IMR-90 (cell line): ENCODE measurements at regions not wholly inside any gene's neighbourhood (a gene's known extent, or its start where the extent isn't known, plus 50 kb on each side); places are given as distances from the start of the nearest gene placed in this dataset.

ENCODE experiments used
- ATAC-seq: fragments of 200-7000 bp; cut with Tn5 transposase; 2 replicates; pipeline ENCODE4 v1.9.1; 2020; ENCODE audit warnings: low read depth, mild to moderate bottlenecking, moderate library complexity
- BruUV-seq: library from RNA; stranded (reverse); fragments of 400-500 nt; replicated peaks from 2 replicates; lab custom pipeline; 2021; lab: Mats Ljungman, UMichigan
- CTCF ChIA-PET: fragments of 300-600 bp; formaldehyde crosslinking; extraction: SDS; loops from one replicate; lab custom pipeline; 2021; ENCODE audit warnings: antibody characterized with exemption; lab: Yijun Ruan, JAX
- POLR2A ChIA-PET: fragments of 300-600 bp; sonication (Branson Sonifier 250); formaldehyde crosslinking; loops from one replicate; lab custom pipeline; 2022; ENCODE audit warnings: antibody characterized with exemption; ENCODE audit not compliant: unreplicated experiment; lab: Charles Lee
- DNase-seq: peaks from one replicate; pipeline ENCODE4 v3.0.0; 2013
- H2AFZ ChIP-seq: replicated peaks from 2 replicates; pipeline ENCODE3; 2013; ENCODE audit warnings: low read length, mild to moderate bottlenecking; ENCODE audit not compliant: poor library complexity
- H2AK5ac ChIP-seq: 2 replicates; pipeline ENCODE4 v1.6.1; 2013; ENCODE audit warnings: low read depth, low read length, inconsistent platforms
- H2AK9ac ChIP-seq: replicated peaks from 2 replicates; pipeline ENCODE3; 2013; ENCODE audit warnings: mild to moderate bottlenecking, low read depth, low read length, moderate library complexity; ENCODE audit not compliant: poor library complexity
- H2BK120ac ChIP-seq: 2 replicates; pipeline ENCODE4 v1.6.1; 2013; ENCODE audit warnings: low read depth, low read length, inconsistent platforms
- H2BK15ac ChIP-seq: 3 replicates; pipeline ENCODE4 v1.6.1; 2013; ENCODE audit warnings: low read depth, low read length, inconsistent platforms
- H2BK20ac ChIP-seq: 2 replicates; pipeline ENCODE4 v1.6.1; 2013; ENCODE audit warnings: low read depth, mild to moderate bottlenecking, inconsistent platforms, low read length, moderate library complexity
- H2BK5ac ChIP-seq: 2 replicates; pipeline ENCODE4 v1.6.1; 2013; ENCODE audit warnings: mild to moderate bottlenecking, low read depth, low read length, inconsistent platforms; ENCODE audit not compliant: poor library complexity, severe bottlenecking
- H3K14ac ChIP-seq: replicated peaks from 2 replicates; pipeline ENCODE4 v1.6.1; 2013; ENCODE audit warnings: low read depth, low read length, inconsistent platforms
- H3K18ac ChIP-seq: 2 replicates; pipeline ENCODE4 v1.6.1; 2013; ENCODE audit warnings: low read depth, low read length, control low read depth
- H3K23ac ChIP-seq: 2 replicates; pipeline ENCODE4 v1.6.1; 2013; ENCODE audit warnings: low read depth, low read length, inconsistent platforms
- H3K27ac ChIP-seq: 2 replicates; pipeline ENCODE4 v1.5.1; 2013; ENCODE audit warnings: mild to moderate bottlenecking, control low read depth, low read length; ENCODE audit not compliant: insufficient read depth
- H3K27me3 ChIP-seq: 2 replicates; pipeline ENCODE4 v1.6.1; 2013; ENCODE audit warnings: low read length; ENCODE audit not compliant: control insufficient read depth, insufficient read depth
- H3K36me3 ChIP-seq: 2 replicates; pipeline ENCODE4 v1.6.1; 2013; ENCODE audit warnings: low read length, mixed read lengths; ENCODE audit not compliant: control insufficient read depth, insufficient read depth
- H3K4ac ChIP-seq: 2 replicates; pipeline ENCODE4 v1.6.1; 2013; ENCODE audit warnings: low read depth, low read length, inconsistent platforms
- H3K4me1 ChIP-seq: 2 replicates; pipeline ENCODE4 v1.6.1; 2013; ENCODE audit warnings: low read length, mixed read lengths; ENCODE audit not compliant: control insufficient read depth, insufficient read depth
- H3K4me2 ChIP-seq: 2 replicates; pipeline ENCODE4 v1.6.1; 2013; ENCODE audit warnings: low read depth, mild to moderate bottlenecking, control low read depth, low read length, moderate library complexity
- H3K4me3 ChIP-seq: 2 replicates; pipeline ENCODE4 v1.5.1; 2013; ENCODE audit warnings: low read depth, mild to moderate bottlenecking, control low read depth, low read length, moderate library complexity; ENCODE audit not compliant: insufficient read depth
- H3K56ac ChIP-seq: 2 replicates; pipeline ENCODE4 v1.6.1; 2013; ENCODE audit warnings: low read length, inconsistent platforms; ENCODE audit not compliant: insufficient read depth; ENCODE audit errors: extremely low read depth
- H3K79me1 ChIP-seq, 2 experiments: 2 replicates each; pipeline ENCODE4 v1.6.1; 2013; ENCODE audit warnings: low read length in 2 of 2, inconsistent platforms in 1 of 2, low read depth in 1 of 2
- H3K9ac ChIP-seq: 2 replicates; pipeline ENCODE4 v1.6.1; 2013; ENCODE audit warnings: low read depth, low read length, control low read depth
- H3K9me1 ChIP-seq: 2 replicates; pipeline ENCODE4 v1.6.1; 2013; ENCODE audit warnings: low read length, inconsistent platforms; ENCODE audit not compliant: insufficient read depth
- H3K9me3 ChIP-seq: 2 replicates; pipeline ENCODE4 v1.6.1; 2013; ENCODE audit warnings: low read length; ENCODE audit not compliant: control insufficient read depth, insufficient read depth
- H4K20me1 ChIP-seq: 2 replicates; pipeline ENCODE4 v1.6.1; 2013; ENCODE audit warnings: low read length, inconsistent platforms; ENCODE audit not compliant: insufficient read depth
- H4K5ac ChIP-seq: 2 replicates; pipeline ENCODE4 v1.6.1; 2013; ENCODE audit warnings: mild to moderate bottlenecking, low read depth, low read length, control low read depth
- H4K8ac ChIP-seq, 2 experiments: 2 replicates each; pipeline ENCODE4 v1.6.1; 2013; ENCODE audit warnings: low read depth in 2 of 2, low read length in 2 of 2, control low read depth in 1 of 2, inconsistent platforms in 1 of 2
- H4K91ac ChIP-seq: 2 replicates; pipeline ENCODE4 v1.6.1; 2013; ENCODE audit warnings: low read depth, low read length, inconsistent platforms; ENCODE audit not compliant: insufficient read depth
- CEBPB ChIP-seq: IDR thresholded peaks from 2 replicates; pipeline ENCODE4 v1.6.1; 2012; ENCODE audit warnings: low read depth, low read length, improper control_type of control experiment
- MAFK ChIP-seq: IDR thresholded peaks from 2 replicates; pipeline ENCODE4 v1.6.1; 2012; ENCODE audit warnings: low read depth, low read length, improper control_type of control experiment
- MAZ ChIP-seq: IDR thresholded peaks from 2 replicates; pipeline ENCODE4 v1.6.1; 2012; ENCODE audit warnings: low read depth, mild to moderate bottlenecking, low read length, improper control_type of control experiment, moderate library complexity, borderline replicate concordance
- RCOR1 ChIP-seq: IDR thresholded peaks from 2 replicates; pipeline ENCODE4 v1.6.1; 2012; ENCODE audit warnings: mild to moderate bottlenecking, low read length, improper control_type of control experiment; ENCODE audit not compliant: insufficient replicate concordance
- WGBS, 2 experiments: methylation state at CpG; one replicate each; pipeline versions ENCODE4 v1.1.5 to v1.1.7; 2013; ENCODE audit warnings: missing lambda C conversion rate in 2 of 2; ENCODE audit not compliant: insufficient read length in 1 of 2; ENCODE audit errors: extremely low coverage in 2 of 2; 5-methylcytosine and 5-hydroxymethylcytosine counted together
- dilution Hi-C: fragments of 300-500 bp; cut with HindIII; formaldehyde crosslinking; loops from one replicate; pipeline ENCODE4 v1.14.3; 2018; ENCODE audit warnings: low sequenced_read_pairs; ENCODE audit not compliant: unreplicated experiment
- in situ Hi-C: fragments of 300-500 bp; cut with MboI; formaldehyde crosslinking; loops from 3 replicates; pipeline ENCODE4 v1.14.3; 2019; ENCODE audit warnings: low sequenced_read_pairs, inconsistent platforms, mixed read lengths
- intact Hi-C: fragments of 100-400 bp; cut with micrococcal nuclease; formaldehyde crosslinking; loops from 2 replicates; pipeline ENCODE4 v1.10.0; 2022

- Histone ChIP-seq H3K4ac (peak overlapping the region; percentile 19; the same call in 1 of the 2 replicates), H4K8ac (peak overlapping the region in 1 of 2 experiments; percentile 65; a peak in 1 of 4 replicates), H2BK5ac (peak overlapping the region; percentile 67), H2AK5ac (no peak overlapping the region), H3K27me3 (no peaks in the 10 kb centered on the region), H2BK20ac (peak overlapping the region; percentile 23; the same call in 1 of the 2 replicates), H3K56ac (no peak overlapping the region), H3K79me1 (no peaks in the 10 kb centered on the region), H3K36me3 (no peaks in the 10 kb centered on the region), H4K20me1 (no peaks in the 10 kb centered on the region), H2AK9ac (no peak overlapping the region), H4K5ac (no peak overlapping the region), H3K9ac (no peak overlapping the region), H3K4me3 (no peak overlapping the region), H4K91ac (0 out of 2 replicates have a peak overlapping the region, but pooled peaks have one; percentile 5), H3K4me1 (peaks cover 3% of the 10 kb centered on the region; the same call in 1 of the 2 replicates), H3K18ac (peak overlapping the region; percentile 69; the same call in 1 of the 2 replicates), H3K9me1 (peaks cover 3% of the 10 kb centered on the region; the same call in 1 of the 2 replicates), H2BK120ac (peak overlapping the region; percentile 62; the same call in 1 of the 2 replicates), H3K27ac (no peak overlapping the region), H3K23ac (peak overlapping the region; percentile 34; the same call in 1 of the 2 replicates), H2AFZ (no peak overlapping the region), H3K9me3 (no peaks in the 10 kb centered on the region), H2BK15ac (0 out of 3 replicates have a peak overlapping the region, but pooled peaks have one; percentile 71), H3K4me2 (peak overlapping the region; percentile 14; the same call in 1 of the 2 replicates), H3K14ac (no peak overlapping the region; the same call in 1 of the 2 replicates)
- intact Hi-C loops = loop anchor here (5.0 kb wide), 1 partner anchor 396 kb away; no protein-coding TSS in a partner anchor
- CTCF ChIA-PET = no interaction called here
- DNase-seq (peak; percentile 78), ATAC-seq (peak; percentile 87)
- BruUV-seq = no TSS peak
- in situ Hi-C loops = no loop called here
- POLR2A ChIA-PET = no interaction called here
- TF ChIP-seq CEBPB (peak; percentile 43; the same call in 1 of the 2 replicates), MAFK (0 out of 2 replicates have a peak, but pooled peaks have one; percentile 4), RCOR1 (no peak), MAZ (no peak)
- WGBS, 2 experiments = no CpG with 5 or more reads among the region's 3 CpGs
- dilution Hi-C loops = no loop called here
Observed at GRCh38 chr5:58060996-58061395, 398.9 kb downstream of the PLK2 start.
